ENCODE measurements at regions not wholly inside any gene's neighbourhood (a gene's known extent, or its start where the extent isn't known, plus 50 kb on each side); places are given as distances from the start of the nearest gene placed in this dataset.

- Histone ChIP-seq H3K27ac (ENCODE audit: low read length) (no peak overlapping the region), H3K9me3 (ENCODE audit: low read length) (peaks cover 8% of the 10 kb centered on the region), H2AFZ (ENCODE audit: low read depth, low read length) (no peak overlapping the region), H4K20me1 (ENCODE audit: insufficient read depth) (no peaks in the 10 kb centered on the region), H3K36me3 (ENCODE audit: insufficient read depth, low read length) (no peaks in the 10 kb centered on the region), H3K4me2 (ENCODE audit: low read length) (no peak overlapping the region), H3K4me3 (ENCODE audit: low read length) (no peak overlapping the region), H3K27me3 (ENCODE audit: insufficient read depth, low read depth, low read length) (no peaks in the 10 kb centered on the region), H3K79me2 (replicated peaks; ENCODE audit: insufficient read depth, low read length) (no peaks in the 10 kb centered on the region), H3F3A (ENCODE audit: insufficient read depth, low read length, poor library complexity, severe bottlenecking) (no peaks in the 10 kb centered on the region), H3K9me2 (ENCODE audit: insufficient read depth, low read length) (no peaks in the 10 kb centered on the region), H3K9ac (ENCODE audit: low read length) (no peak overlapping the region)
- TF ChIP-seq EZH2 (IDR thresholded peaks at IDR 0.05; ENCODE audit: borderline replicate concordance, insufficient read depth, low read length, poor library complexity, severe bottlenecking) (no peak), RAD21 (conservative IDR thresholded peaks at IDR 0.05) (no peak), EP300 (conservative IDR thresholded peaks at IDR 0.05; ENCODE audit: poor library complexity, severe bottlenecking) (no peak), SMC3 (conservative IDR thresholded peaks at IDR 0.05; ENCODE audit: poor library complexity) (no peak), POLR2AphosphoS5 (IDR thresholded peaks at IDR 0.05) (no peak), TAF1 (IDR thresholded peaks at IDR 0.05; ENCODE audit: low read depth) (no peak)
- TF ChIP-seq, protein P1, sequence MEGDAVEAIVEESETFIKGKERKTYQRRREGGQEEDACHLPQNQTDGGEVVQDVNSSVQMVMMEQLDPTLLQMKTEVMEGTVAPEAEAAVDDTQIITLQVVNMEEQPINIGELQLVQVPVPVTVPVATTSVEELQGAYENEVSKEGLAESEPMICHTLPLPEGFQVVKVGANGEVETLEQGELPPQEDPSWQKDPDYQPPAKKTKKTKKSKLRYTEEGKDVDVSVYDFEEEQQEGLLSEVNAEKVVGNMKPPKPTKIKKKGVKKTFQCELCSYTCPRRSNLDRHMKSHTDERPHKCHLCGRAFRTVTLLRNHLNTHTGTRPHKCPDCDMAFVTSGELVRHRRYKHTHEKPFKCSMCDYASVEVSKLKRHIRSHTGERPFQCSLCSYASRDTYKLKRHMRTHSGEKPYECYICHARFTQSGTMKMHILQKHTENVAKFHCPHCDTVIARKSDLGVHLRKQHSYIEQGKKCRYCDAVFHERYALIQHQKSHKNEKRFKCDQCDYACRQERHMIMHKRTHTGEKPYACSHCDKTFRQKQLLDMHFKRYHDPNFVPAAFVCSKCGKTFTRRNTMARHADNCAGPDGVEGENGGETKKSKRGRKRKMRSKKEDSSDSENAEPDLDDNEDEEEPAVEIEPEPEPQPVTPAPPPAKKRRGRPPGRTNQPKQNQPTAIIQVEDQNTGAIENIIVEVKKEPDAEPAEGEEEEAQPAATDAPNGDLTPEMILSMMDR (IDR thresholded peaks at IDR 0.05; ENCODE audit: poor library complexity, severe bottlenecking) = no peak
Observed at GRCh38 chr7:133139801-133140200, 57.9 kb upstream of the CHCHD3 start.

DNA sequence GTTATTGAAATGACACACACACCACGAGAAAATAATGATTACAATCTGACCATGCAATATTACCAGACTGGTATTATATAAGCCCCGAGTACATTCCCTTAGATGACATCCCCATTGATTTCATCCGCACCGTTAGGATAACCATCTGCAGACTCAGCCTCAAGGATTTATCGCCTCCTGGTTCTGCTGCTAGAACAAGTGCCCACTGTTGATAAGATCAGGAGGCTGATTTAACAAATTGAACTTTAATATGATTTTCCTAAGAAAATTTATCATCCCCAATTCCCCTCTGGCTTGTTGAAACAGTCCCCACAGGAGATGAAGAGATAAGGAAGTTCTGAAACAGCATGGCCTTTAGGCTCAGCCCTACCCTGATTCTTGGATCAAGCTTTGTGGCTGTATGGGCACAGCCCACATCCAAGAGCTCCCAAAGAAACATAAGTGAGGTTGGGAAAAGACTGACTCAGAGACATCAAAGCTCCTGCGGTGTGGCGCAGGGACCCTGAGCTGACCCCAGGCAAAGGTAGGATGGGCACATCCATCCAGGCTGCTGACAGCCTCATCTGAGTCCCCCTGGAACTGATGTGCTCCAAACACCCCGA is 59.2 kb upstream of the CHCHD3 start:
- no peak overlapping the region for H3K4me3 ChIP-seq (ENCODE audit: low read length)
- H3K9me2 ChIP-seq (ENCODE audit: insufficient read depth, low read length) = no peaks in the 10 kb centered on the region
- no peak overlapping the region for H3K4me2 ChIP-seq (ENCODE audit: low read length)
- no peak overlapping the region for H3K27ac ChIP-seq (ENCODE audit: low read length)
- H3K9ac ChIP-seq (ENCODE audit: low read length) = no peak overlapping the region
- TF ChIP-seq MXI1 (conservative IDR thresholded peaks at IDR 0.05; ENCODE audit: poor library complexity, severe bottlenecking) = no peak
- no peak for TF ChIP-seq TAF1 (IDR thresholded peaks at IDR 0.05; ENCODE audit: low read depth)
- TF ChIP-seq POLR2AphosphoS5 (IDR thresholded peaks at IDR 0.05) = no peak
- no peak for TF ChIP-seq SMC3 (conservative IDR thresholded peaks at IDR 0.05; ENCODE audit: poor library complexity)
- TF ChIP-seq EZH2 (IDR thresholded peaks at IDR 0.05; ENCODE audit: borderline replicate concordance, insufficient read depth, low read length, poor library complexity, severe bottlenecking) = no peak
- no peak for TF ChIP-seq RAD21 (conservative IDR thresholded peaks at IDR 0.05)
- TF ChIP-seq, protein P1 (IDR thresholded peaks at IDR 0.05; ENCODE audit: poor library complexity, severe bottlenecking) = no peak
- no peak for TF ChIP-seq REST (IDR thresholded peaks at IDR 0.05; ENCODE audit: borderline replicate concordance)
- no peak for TF ChIP-seq EP300 (conservative IDR thresholded peaks at IDR 0.05; ENCODE audit: poor library complexity, severe bottlenecking)
- no peaks in the 10 kb centered on the region for H4K20me1 ChIP-seq (ENCODE audit: insufficient read depth)
- no peaks in the 10 kb centered on the region for H3K36me3 ChIP-seq (ENCODE audit: insufficient read depth, low read length)
- H2AFZ ChIP-seq (ENCODE audit: low read depth, low read length) = no peak overlapping the region
- peaks cover 3% of the 10 kb centered on the region for H3K9me3 ChIP-seq (ENCODE audit: low read length)
- H3K79me2 ChIP-seq (replicated peaks; ENCODE audit: insufficient read depth, low read length) = no peaks in the 10 kb centered on the region
- H3F3A ChIP-seq (ENCODE audit: insufficient read depth, low read length, poor library complexity, severe bottlenecking) = no peaks in the 10 kb centered on the region
- H3K27me3 ChIP-seq (ENCODE audit: insufficient read depth, low read depth, low read length) = no peaks in the 10 kb centered on the region

Measured in neural cell (in vitro differentiated cells).